NCI-H146 (cell line): ENCODE measurements at regions not wholly inside any gene's neighbourhood (a gene's known extent, or its start where the extent isn't known, plus 50 kb on each side); places are given as distances from the start of the nearest gene placed in this dataset.

ENCODE experiments used
- DNase-seq: peaks from one replicate; lab custom pipeline; 2025; lab: John Stamatoyannopoulos, UW

DNA sequence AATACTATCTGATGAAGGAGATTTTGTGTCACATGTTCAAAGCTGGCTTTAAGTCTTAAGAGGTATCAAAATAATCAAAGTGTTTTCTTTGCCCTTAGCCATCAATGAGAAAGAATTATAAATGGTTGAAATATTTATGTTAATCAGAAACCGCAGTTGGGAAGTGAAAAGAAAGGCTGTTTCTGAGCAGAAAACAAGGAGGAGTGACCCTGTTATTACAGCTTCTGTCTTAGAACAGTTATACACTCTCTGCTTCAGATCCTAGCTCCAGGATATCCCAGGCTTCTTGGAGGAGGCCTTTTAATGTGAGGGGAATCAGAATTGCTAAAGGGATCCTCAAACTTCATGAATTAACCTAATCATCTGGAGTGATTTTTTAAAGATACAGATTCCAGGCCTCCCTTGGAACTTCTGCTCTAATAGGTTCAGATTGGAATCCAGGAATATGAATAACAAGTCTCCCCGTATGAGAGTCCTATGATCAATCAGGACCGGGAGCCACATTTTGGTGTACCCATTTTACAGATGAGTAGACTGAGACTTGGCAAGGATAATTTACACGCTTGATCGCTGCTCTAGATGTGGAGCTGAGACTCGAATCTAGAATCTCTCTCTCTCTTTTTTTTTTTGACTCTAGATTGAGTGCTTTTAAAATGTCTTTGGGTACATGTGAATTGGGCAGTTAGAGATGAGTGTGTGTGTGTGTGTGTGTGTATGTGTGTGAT, 50.8 kb upstream of the JAG1 start:
- no peak for DNase-seq

DNA sequence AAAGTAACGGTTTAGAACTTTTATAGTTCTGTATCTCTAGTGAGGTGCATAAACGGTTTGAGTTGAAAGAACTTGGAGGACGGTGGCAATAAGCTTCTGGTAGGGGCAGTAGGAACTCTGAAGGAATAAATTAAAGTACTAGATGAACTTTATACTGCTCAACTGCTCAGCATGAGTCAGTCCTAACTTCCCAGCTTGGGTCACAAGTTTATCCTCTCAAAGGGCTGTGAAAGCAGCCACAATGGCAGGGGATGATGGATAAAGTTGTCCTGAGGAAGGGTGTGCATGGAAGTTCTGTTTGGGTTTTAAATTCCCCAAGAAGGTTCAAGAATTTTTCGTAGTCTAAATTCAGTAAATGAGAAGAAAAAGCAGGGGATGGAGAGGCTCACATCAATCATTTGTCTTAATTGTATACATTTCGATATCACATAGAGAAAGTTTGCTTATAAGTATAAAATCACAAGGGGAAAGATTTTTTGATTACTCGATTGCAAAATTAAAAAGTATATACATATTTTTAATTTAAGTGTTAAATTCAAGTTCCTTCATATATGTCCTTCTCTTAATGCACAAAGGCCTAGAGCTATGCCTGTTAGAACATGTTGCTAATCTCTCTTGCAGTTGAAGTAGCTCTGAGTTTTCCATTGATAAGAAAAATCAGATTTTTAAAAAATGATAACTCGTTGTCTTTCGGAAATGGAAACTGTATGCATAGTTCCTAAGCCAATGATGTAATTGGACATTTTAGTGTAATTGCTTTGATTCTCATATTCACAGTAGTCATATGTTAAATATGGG, 55.3 kb upstream of the JAG1 start:
- DNase-seq = no peak

DNA sequence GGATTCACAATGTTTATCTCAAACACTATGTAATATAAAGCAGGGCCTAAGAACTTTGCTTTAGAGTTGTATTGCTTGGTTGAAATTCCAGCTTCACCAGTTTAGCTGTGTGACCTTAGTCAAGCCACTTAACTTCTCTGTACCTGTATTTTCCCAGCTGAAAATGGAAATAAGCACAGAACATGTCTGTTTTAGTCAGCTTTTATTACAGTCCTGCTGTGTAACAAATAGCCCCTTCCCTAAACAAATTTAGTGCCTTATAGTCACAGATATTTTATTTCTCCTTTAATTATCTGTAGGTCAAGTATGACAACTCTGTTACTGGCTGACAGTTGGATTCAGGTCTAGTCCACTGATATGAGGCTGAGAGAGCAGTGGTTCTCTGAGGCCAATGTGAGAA, 56.0 kb upstream of the JAG1 start:
- DNase-seq = no peak

DNA sequence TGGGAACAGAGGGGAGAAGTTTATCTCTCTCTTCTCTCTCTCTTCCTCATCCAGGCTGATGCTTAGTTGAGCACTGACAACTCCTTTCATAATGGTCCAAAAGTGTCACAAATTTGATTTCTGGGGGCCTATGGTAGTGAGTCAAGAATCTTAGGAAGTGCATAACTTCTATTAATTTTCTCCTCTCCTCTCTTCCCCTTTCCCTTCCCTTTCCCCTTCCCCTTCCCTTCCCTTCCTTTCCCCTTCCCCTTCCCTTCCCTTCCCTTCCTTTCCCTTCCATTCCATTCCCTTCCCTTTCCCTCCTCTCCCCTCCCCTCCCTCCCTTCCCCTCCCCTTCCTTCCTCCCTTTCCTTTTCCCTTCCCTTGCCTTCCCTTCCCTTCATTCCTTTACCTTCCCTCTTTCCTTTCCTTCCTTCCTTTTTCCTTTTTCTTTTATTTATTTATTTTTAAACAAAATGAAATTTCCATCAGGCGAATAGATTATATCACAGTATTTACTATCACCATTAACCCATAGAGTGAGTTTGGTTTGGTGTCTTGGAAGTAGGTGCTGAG, 56.9 kb upstream of the JAG1 start:
- DNase-seq = no peak

DNA sequence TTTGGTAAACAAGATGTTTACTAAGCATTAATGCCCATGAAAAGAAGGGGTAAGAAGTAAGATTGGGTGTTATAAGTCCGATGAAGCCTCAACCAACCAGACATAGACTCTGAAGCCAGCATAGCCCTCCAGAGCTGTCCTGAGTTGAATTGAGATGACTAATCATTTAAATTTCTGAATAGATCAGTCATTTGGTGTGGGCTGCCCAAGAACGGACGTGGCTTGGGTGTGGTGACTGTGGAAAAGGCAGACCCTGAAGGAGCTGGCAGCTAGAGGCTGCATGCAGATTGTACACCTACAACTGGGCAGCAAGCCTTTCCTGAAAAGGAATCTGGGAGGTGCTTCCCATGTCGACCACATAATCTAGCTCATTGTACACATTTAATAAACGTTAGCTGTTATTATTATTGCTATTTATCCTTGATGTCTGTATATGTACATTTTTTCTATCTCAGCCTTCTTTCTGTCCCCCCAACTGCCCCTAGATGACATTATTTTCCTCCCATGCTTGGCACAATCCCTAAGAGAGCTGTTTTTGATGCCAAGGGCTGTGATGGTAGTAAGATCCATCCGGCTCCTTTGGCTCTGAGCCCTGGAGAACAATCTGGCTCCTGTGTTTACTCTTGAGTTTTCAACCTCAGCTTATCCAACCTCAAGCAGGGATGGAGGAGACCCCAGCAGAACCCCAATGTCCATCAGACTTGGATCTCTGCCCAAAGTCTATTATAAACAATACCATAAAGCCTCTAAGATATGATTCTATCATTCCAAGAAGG, 57.6 kb upstream of the JAG1 start:
- DNase-seq = no peak

DNA sequence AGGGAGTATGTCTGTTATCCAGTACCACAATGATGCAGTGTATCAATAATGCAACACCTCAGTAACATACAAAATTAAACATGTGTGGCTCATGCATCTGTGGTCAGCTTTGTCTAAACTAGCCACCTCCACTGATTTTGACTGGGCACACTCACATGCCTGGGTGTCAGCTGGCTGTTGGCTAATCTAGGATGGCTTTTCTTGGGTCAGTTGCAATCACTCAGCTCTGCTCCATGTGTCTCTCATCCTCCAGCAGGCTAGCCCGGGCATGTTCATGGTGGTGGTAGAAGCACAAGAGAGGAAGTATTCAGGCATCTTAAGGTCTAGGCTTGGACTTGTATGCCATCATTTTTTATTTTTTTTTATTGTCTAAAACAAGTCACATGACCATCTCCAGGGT, 59.3 kb upstream of the JAG1 start:
- no peak for DNase-seq

DNA sequence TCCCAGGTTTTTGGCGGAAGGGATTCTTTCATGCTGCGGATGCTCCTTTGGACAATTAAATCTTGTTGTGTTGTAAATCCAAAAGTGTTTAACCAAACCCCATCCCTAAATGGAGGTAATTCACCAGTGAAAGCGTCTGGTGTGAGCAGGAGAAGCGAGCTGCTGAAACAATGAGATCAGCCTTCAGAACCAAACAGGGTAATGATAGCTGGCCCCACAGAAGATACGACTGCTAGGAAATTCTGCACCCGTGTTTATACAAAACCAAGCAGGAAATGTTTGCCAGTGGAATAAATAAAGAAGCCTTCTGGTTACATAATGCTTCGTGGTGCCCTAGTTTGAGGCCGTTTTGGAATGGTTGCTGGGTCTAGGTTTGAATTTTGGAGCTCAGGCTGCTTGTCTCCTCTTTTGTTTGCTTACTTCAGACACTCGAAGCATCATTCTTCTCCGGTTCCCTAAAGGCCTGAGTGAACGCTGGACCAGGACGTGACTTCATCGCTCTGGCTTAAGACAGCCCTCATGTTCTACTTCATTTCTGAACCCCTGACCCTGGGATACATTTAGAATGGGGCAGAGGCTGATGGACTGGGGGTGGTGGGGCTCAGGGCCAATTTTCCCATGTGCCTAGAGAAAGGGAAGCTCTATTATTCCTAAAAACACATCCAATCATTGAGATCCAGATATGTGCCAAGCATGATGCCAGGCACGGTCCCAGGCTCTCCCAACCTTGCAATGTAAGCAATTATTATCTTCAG, 61.6 kb upstream of the JAG1 start:
- DNase-seq = no peak

DNA sequence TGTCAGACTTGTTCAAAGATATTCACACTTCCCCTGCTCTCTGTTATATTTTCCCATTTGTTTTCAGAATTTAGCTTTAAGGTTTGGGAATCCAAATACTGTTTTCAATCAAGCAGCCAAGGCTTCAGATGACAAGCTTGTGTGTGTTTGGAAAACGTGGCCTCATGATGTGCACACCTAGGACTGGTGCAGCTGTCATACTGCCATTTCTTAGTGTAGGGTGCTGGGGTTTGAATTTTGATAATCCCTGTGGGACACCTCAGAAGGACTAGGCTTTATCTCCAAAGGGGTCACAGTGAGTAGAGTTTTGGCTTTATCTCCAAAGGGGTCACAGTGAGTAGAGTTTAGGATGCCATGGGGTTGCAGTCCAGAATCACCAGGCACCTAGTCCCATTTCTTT, 65.3 kb upstream of the JAG1 start:
- DNase-seq = no peak

DNA sequence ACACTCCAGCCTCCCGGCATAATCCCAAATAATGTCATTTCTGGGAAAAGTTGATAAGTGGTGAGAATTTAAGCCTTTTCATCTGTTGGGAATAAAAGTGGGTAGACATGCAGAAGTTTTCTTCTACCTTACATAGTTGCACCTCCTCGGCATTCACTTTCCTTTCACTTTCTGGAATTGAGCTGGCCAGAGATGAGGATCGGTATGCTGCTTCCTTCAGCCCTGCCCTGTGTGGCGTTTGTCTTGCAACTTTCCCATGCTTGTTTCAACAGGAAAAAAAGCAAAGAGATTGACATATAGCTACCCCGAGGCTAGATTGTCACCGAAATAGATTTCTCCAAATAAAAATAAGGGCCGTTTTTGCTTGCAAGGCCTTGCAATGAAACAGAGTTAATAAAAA, 65.8 kb upstream of the JAG1 start:
- no peak for DNase-seq

DNA sequence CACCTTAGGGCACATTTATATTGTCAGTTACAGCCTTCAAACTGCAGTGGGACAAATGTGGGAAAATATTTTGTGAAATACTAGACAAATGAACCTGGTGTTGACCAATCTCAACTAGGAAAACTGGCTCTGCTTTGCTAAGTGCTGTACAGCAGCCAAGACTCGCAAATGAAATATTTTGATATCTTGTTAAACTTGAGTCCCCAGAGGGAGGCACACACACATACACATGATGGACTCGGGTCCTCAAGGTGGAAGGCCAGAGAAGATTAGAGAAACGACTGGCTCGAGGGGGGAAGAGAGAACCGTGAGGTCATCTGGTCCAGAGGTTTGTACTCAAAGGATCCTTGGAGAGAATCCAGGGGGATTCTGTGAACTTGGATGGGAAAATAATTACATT, 67.3 kb upstream of the JAG1 start:
- no peak for DNase-seq

DNA sequence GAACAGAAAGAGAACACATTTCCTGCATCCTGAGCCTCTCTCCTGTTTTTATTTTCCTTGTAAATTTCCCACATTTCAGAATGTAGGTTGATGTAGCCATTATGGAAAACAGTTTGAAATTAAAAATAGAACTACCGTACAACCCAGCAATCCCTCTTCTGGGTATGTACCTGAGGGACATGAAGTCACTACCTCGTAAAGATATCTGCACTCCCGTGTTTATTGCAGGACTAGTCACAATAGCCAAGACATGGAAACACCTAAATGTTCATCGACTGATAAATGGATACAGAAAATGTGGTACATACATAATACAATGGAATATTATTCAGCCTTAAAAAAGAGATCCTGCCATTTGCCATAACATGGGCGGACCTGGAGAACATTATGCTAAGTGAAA, 72.0 kb upstream of the JAG1 start:
- DNase-seq = no peak

DNA sequence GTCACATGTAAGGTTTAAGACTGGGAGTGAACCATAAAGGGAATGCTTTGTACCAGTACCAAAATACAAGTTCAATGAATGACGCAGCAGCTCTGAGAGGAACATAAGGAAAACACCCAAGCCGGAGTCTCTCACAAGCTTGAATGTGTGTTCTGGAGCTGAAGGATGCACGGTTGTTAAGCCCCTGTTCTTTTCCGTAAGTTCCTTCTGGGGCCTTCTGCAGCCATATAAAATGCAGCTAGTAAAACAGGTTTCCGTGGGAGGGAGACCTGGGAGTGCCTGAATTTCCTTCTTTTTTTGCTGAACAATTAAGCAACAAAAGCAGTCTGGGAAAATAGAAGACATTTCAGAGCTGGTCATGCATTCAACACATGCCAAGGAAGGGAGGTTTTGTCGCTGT, 73.2 kb upstream of the JAG1 start:
- no peak for DNase-seq

DNA sequence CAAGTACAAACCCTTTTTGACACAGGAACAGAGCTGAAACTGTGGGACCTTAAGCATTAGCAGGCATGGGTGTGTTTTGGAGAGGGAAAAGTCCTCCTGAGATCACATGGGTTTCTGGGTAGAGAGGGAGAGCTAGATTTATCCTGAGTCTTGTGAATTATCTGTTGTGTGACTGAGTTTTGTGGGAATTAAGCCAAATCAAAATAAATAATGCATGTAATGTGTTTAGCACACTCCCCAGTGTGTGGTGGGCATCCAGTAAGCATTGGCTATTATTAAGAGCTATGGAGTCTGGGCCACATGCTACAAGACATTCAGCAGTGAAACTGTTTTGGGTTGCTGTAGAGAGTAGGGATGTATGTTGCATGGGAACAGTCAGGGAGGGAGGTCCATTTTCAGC, 75.3 kb upstream of the JAG1 start:
- no peak for DNase-seq

DNA sequence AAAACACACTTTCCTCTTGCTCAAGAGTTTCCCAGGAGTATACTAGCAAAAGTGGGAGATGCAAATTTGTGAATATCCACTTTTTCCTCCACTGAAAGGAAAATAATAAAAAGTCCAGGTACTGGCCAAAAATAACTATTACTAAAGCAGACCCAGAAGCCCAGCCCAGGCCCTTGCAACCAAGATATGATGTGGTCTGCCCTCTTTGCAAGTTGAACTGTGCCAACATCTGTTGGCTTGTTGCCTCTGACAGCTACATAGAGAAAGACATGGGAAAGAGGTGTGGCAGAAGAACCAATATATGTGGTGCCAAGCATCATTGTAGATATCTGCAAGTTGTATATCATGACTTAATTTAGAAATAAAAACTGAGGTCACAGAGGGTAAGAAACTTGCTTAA, 78.4 kb upstream of the JAG1 start:
- no peak for DNase-seq

DNA sequence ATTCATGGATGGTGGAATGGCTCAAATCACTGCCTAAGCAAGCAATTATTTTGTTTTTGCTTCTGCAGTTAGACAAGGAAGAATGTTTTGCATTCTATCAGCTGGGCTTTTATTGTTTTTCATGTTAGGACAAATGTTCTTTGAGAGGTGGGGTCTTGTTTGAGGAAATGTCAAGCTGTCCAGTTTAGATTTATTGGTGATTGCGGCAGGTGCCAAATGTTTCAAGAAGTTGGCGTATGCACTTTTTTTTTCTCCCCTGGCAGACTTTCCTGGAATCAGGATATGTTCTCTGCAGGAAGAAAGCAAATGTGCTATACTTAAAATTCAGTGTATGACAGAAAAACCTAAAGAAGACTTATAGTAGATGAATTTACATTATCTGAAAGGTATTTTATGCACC, 81.0 kb upstream of the JAG1 start:
- no peak for DNase-seq

DNA sequence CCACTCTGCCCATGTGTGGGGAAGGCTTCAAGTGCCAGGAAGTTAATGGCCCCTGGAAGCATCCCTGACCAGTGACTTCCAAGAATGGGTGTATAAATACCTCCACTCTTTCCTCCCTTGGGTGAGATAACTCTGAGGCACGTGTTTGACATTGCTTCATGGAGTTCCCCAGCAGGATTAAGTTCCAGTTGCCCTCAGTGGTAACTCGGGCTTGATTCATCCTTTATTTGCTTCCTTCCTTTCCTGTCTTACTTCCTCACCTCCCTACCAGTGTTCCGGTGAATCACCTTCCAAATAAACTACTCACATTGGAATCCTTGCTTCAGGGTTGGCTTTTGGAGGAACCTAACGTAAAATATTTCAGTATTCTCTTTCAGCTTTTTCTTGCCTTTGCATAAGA, 84.6 kb upstream of the JAG1 start:
- DNase-seq = no peak

DNA sequence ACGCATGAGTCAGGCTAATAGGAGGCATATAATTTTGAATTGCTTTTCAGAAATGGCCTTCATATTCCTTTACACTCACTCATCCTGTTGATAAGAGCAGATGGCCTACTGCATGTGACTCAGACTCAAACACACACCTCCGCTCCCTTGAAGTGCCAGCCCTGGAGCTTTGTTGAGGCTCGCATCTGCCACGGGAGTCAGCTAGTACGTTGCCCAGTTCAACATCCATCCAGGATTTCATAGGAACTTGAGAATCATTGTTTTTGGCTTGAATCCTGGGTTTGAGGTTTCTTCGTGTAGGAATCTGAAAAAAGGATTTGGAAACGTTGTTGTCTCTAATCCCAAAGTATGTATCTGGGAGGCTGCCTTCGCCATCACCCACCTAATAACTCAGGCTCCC, 87.4 kb upstream of the JAG1 start:
- DNase-seq = no peak

DNA sequence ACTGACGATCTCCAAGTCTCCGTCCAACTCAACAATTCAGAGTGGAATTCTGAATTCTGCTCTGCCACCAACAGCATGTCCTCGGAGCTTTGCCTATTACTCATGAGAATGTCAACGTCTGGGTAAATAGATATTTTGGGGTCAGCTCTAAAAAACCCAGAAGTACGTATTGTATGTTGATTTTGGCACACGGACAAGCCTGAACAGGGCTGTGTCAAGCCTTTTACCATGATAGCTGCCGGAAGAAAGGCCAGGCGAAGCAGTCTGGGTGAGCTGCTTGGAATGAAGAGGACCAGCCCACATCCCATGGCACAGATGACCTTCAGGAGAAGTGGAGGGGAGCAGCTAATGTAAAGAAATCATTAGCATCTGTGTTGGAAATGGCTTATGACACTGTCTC, 88.0 kb upstream of the JAG1 start:
- no peak for DNase-seq

DNA sequence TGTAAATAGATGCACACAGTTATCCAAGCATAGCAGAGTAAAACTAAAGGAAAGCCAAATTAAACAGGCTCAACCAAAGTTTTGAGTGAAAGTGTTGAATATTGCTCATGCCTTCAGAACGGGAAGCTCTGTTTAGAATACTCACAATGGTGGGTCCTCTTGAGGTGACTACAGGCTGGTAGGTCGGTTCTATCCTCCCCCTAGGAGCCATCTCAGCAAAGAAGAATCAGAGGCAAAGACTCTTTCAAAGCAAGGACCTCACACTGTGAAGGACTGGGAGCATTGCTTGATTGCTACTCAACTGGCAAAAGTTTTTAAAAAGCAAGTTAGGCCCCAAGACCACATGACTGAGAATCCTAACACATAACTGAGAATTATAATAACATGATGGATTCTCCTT, 88.4 kb upstream of the JAG1 start:
- DNase-seq = no peak

DNA sequence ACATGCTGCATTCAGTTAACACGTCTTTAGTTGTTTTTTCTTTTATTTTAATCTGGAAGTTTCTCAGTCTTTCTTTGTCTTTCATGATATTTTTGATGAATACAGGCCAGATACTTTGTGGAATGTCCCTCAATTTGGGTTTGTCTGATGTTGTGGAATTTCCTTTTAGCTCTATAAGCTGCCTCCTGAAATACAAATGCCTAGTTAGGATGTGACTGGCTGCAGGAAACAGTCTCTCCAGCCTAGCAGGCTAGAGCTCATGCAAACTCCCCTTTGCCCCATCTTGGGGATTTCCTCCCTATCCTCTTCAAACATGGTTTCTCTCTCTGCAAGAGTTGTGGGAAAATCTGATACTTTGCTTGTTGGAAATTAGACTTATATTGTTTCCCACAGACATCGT, 89.3 kb upstream of the JAG1 start:
- DNase-seq = no peak

DNA sequence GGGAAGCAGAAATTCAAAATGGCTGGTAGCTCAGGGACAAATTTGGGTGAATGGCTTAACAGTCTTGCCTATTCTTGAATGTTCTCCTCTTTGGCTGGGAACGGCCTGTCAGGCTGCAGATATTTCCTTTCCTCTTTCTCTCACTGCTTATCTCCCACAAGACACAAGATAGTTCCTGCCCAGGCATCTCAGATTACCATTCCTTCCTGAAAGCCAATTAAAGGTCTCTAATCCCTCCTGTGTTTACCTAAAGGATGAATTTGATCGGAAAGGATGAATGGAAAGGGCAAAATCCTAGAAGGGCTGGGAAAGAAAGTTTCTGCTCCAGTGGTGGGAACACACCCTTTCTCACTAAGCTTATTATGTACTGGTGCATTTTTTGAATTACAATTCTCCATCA, 95.9 kb upstream of the JAG1 start:
- DNase-seq = peak; percentile 24

DNA sequence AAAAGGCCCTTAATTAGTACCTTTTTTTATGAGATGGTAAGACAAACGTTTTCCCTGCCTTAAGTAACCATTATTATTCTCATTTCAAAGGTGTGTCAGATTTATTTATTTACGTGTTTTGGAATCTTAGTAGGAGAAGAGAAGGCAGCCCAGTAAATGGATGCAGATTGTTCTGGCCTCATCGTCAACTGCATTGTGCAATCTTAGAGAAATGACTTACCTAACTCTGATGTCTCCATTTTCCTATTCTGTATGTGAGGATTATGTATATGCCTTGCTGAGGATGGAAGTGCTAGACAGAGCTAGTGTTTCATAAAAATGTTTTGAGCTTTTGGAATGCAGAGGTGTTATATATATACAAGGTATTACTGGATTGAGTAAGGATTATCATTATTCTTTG, 97.0 kb upstream of the JAG1 start:
- DNase-seq = no peak
